ENCODE measurements at regions not wholly inside any gene's neighbourhood (a gene's known extent, or its start where the extent isn't known, plus 50 kb on each side); places are given as distances from the start of the nearest gene placed in this dataset.

DNA sequence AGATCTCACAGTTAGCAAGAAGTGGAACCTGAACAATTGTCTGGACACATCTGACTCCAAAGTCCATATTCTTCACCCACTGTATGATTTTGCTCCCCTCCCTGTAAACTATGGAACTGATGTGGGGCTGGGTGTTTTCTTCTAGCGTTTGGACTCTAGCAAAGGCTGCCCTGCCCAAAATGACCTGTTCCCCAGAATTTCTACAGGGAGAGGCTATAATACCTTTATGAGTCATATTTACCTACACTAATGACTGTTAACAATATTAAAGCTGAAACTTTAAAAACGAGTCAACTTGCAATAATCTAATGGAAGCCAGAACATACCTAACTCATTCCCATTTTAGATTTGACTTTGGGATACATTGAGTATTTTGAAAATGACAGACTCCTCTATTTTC lies 531.2 kb upstream of the CFAP20DC start:
- DNase-seq (ENCODE audit: low spot score) = no peak

DNA sequence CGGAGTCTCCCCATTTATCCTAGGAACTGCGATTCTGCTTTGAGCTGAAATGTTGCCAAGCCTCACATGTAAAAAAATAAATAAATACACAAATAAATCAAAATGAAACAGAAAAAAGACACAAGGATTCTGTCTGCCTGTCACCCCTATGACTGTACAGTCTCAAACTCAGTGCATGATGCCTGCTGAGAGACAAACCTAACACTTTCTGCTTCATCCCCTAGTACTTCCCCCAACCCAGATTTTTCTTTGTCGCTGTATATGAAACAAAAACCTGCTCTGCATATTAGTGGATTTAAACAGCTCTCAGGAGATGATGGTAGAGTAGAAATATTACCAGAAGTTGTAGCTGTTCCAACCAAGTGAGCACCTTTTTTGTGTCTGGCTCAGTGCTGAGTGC lies 530.7 kb upstream of the CFAP20DC start:
- no peak for DNase-seq (ENCODE audit: low spot score)

DNA sequence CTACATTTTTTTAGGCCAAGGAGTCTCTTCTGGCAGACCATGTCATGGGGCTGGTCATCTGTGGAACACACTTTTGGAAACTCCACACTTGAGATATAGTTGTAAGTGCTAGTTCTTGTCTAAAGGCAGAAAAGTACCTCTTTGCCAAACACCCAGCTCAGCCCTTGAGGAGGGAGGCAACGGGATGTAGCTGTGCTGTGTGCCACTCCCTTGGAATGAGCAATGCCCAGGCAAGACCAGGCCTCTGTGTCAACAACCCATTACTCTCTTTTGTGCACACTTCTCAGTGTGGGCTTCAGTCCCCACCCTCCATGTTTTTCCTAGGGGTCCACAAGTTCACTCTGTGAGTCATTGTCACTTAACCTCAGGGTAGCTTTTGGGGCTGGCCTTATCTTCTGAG lies 528.3 kb upstream of the CFAP20DC start:
- DNase-seq (ENCODE audit: low spot score) = no peak

DNA sequence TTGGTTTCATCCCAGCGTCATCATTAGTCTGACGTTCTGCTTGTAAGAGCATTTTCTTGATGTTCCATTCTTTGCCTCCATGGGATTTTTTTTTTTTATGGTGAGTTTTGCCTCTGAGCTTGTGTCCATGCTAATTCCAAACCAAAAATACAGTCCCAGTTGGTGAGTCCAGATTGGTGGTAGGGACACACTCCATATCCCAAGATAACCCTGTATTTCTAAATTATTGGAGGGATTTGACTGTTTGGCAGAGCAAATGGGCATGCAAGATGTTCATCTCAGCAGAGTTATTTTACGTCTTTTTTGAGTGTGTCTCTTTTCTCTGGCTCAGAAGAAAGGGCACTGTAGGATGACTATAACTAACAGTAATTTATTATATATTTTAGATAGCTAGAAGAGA lies 526.8 kb upstream of the CFAP20DC start:
- no peak for DNase-seq (ENCODE audit: low spot score)

DNA sequence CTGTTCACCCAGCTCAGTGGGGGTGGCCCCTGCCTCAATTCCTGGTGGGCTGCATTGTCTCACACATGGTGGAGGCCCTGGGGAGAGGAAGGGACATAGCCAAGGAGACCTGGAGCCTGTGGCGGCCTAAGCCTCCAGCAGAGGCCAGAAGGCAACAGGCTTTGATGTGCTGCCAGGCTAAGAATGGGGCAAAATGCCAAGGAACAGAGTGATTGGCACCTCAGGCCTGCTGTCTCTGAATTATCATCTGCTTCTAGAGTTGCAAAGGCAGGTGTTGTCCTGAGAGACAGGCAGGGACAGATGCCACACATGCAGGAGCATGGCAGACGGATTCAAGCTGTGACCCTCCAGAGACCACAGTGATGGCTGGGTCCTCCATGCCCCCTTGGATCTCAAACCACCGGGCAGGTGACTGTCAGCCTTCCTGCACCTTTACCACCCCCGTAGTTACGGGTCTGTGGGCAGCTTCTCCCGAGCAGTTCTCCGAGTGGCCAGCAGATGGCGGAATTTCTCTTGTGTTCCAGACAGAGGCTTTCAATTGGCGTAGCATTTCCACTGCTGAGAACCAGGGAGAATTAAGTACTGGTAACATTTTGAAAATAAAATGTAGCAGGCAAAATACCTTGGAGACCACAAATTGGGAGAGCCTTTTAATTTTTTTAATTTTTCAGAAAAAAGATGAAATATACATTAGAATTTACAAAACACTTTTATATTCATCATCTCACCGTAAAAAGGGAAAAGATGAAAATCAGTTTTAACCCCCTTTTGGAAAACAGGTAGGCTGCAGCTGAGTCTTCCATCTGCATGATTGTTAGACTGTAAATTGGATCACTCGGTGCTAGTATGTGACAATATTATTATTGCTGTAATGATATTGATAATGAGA lies 525.5 kb upstream of the CFAP20DC start:
- peak; percentile 88 for DNase-seq (ENCODE audit: low spot score)

DNA sequence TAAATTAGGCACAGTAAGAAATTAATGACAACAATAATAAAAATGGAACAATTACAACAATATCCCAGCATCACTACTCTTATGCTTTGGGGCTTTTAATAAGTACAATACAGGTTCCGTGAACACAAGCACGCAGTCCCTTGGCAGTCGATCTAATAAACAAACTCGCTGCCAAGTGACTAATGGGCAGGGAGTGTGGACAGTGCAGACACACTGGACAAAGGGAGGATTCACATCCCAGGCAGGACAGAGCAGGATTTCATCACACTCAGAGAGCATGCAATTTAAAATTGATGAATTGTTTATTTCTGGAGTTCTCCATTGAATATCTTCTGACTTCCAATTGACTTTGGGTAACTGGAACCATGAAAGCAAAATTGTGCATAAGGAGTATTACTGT lies 524.1 kb upstream of the CFAP20DC start:
- DNase-seq (ENCODE audit: low spot score) = no peak

DNA sequence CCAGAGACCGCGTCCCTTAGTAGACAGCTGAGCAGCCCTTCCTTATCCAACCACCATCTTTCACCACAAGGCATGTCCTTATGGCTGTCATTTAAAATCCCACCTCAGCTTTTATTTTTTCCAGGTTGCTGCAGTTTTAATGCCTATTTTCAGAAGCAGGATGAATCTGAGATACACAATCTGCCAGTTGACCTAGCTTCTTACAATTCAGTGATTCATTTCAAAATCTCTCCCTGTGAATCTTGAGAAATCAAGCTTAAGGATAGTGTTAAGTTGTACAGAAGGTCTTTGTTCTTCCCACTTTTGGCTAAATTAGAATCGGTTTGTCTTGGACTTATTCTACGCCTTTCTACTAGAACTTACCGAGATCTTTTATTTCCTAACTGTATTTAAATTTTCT lies 522.3 kb upstream of the CFAP20DC start:
- no peak for DNase-seq (ENCODE audit: low spot score)

DNA sequence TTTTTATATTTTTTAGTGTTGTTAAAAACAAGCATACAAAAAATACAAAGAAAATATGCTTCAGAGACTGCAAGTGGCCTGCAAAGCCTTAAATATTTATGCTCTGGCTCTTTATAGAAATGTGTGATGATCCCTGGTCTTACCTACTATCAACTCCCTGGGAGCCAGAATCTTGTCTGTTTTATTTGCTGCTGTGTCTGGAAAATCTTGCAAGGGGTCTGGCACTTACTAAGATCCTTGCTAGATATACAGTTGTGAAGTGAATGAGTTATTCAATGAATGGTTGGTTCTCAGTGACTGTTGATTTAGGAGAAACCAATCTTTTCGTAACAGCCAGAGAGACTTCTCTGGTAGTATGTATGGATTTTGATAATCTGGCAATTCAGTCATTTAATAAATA lies 521.0 kb upstream of the CFAP20DC start:
- no peak for DNase-seq (ENCODE audit: low spot score)

DNA sequence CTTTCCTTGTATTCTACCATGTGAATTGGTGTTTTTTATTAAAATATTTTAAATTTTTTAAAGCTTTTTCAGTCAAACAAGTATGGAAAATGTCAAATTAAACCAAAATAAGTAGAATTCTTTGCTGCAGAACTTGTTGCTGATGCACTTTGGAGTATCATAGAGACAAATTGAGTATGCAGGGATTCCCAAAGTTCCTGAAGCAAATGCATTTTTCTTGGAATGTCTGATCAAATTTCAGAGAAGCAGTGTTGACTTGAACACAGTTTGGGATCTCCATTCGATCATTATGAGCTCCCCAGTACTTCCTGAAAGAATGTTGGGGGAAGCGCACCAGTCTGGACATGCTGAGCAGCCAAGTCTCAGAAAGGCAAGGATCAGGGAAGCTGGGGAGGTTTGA lies 517.8 kb upstream of the CFAP20DC start:
- no peak for DNase-seq (ENCODE audit: low spot score)

DNA sequence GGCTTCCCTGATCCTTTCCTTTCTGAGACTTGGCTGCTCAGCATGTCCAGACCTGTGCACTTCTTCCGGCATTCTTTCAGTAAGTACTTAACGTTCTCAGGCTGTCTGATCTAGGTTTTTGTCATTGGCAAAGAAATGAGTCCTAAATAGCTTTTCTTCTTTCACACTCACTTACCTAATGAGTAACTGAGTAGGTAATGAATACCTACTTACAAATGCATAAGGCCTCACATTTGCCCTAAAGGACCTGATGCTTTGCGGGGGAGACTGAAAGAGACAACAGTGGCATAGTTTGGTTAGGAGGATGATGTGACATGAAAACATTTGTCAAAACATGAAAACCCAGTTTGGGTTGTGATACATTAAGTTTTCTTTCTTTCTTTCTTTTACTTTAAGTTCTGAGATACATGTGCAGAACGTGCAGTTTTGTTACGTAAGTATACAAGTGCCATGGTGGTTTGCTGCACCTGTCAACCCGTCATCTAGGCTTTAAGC lies 516.7 kb upstream of the CFAP20DC start:
- no peak for DNase-seq (ENCODE audit: low spot score)

DNA sequence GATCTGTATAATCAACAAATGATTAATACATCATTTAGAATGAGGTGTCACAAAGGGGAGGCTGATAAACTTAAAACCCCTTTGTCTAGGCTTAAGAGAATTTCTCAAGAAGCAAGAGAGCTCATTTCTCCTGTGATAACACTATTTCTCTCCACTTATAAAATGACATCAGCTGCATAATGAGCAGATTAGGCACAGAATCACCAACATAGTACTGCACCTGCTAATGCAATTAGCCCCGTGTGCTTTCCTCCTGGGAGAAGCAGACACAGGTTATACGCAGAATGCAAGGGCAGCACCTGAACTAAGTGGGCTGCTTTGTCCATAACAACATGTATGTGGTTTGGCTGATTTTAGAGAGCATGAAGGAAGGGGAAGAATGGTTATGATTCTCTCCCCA lies 515.3 kb upstream of the CFAP20DC start:
- DNase-seq (ENCODE audit: low spot score) = no peak

DNA sequence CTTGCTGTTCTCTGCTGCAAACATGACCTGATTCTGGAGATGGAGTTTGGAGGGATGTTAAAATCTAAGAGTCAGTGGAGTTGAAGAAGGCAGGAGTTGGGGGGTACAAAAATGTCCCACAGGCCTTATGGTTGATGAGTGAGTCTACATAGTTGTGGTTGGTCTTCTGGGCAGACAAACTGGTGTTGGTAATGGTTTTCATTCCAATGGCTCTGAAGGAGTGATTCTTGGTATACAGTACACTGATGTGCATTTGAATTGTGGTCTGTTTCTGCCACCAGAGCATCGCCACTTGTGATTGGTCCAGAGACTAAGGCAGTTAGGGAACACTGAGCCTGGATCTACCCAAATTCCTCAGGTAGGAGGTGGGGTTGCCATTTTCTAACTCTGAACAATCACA lies 514.1 kb upstream of the CFAP20DC start:
- DNase-seq (ENCODE audit: low spot score) = no peak

DNA sequence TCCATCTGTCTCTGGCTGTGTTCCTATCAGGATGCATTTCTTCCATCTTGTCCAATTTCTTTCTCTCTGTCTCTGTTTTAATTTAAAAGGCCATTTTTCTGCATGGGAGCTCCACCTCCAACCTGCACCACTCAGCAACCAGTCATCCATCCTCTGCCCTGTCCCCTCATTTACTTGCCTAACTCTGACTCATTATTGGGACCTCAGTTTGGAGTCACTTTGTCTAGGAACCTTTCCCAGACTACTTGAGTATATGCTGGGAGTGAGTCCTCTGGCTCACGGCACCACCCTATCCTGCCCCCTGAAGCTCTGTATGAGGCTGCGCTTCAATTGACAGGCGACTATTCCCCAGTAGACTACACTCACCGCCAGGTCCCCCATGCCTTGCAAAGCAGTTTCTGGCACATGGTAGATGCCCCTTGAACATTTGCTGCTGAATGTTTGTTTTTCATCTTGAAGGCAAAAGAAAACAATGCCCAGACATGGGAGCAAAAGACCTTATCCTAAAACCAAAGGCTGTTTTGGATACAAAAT lies 513.3 kb upstream of the CFAP20DC start:
- DNase-seq (ENCODE audit: low spot score) = no peak

DNA sequence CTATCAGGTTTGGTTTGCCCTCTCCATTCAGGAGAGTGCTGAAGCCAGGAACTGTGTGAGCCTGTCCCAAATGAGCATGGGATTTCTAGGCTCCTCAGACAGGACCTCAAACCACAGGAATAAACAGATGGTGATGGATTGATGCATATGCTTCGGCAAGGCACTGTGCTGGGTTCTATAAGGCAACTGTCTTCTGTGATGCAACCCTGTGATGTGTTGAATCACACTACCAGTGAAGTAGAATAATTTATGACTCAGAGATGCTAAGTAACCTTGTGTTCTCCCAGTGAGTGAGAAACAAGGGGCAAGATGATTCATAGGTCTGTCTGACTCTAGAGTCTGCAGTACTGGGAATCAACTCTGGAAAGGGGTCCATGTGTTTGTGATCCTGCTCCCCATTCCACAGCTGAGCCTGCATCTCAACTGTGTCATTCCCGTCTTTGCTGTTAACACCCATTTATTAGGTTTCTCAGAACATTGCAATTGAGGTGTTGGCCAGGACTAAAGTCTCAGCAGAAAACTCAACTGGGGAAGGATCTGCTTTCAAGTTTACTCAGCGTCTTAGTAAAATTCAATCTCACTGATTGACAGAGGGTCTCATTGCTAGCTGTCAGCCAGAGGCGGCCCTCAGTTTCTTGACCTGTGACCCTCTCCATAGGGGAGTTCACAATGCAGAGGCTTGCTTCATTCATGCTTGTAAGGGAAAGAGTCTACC lies 510.1 kb upstream of the CFAP20DC start:
- no peak for DNase-seq (ENCODE audit: low spot score)

DNA sequence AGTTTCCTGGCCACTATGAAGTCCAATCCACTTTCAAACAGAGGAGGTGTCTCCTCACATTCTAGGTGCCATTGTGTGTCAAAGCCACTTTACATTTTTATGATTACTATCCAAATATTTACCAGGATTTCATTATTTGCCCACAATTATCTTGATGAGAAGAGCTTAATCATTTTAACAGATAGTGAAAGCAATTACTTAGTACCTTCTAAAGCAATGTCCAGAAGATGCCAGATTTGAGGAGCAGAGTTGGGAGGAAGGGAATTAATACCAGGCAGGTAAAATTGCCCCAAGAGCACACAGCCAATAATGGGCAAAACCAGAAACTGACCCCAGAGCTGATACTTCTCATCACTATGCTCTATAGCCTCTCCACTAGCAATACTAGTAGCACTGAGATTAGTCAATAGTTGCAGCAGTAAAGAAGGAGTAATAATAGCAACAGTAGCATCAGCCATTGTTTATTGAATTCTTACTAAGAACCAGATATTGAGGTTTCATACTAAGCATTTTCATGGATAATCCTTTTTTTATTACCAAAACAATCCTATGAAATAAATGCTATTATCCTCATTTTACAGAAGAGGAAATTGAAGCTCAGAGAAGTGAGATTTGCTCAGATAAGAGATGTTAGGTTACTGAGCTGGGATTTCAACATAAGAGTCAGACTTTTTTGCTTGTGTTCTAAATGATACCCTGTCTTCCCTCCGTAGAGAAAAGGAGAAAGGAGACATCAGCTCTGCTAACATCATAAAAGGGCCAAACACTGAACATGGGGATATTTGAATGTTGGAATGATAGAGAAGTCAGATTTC lies 509.3 kb upstream of the CFAP20DC start:
- DNase-seq (ENCODE audit: low spot score) = no peak

DNA sequence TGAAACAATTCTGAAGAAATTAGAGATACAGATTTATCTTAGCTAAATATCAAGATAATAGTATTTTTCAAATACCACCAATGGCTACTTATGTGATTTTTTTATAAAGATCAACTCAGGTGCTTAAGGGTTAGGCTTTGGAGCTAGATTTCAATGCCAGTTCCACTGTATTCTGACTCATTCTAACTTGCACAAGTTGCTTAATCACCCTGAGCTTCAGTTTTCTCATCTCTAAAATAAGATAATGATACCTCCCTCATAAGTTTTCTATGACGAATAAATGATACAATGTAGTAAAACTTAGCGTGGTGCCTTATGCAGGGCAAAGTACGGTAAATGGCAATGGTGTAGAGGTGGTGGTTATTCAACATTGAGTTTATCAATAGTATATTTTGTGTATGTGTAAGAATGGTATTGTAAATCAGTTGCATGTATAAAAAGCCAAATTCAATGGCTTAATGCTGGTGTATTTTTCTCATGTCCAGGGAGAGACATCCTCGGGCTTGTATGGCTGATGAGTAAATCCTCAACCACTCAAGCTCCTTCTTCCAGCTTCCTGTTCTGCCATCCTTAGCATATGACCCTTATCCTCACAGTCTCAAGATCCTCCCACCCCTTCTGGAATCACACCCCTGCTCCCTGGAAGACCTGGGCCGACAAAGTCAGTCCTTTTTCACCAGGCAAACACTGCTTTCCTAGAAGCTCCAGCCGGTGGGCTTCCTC lies 505.9 kb upstream of the CFAP20DC start:
- no peak for DNase-seq (ENCODE audit: low spot score)

DNA sequence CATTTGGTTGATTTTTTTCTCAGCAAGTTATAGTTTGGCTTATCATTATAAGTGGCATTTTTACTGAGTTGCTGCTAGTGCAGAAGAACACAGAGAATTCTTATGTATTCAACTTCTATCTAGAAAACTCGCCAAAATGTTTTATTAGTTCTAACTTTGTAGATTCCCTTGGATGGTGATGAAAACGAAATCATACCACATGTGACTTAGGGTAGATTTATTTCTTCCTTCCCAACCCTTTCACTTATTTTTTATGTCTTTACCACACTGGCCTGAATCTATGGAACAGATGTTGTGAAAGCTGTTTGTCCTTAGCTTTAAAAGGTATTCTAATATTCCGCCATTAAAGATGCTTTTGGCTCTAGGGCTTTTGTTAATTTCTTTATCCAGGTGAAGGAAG lies 503.3 kb upstream of the CFAP20DC start:
- DNase-seq (ENCODE audit: low spot score) = no peak

DNA sequence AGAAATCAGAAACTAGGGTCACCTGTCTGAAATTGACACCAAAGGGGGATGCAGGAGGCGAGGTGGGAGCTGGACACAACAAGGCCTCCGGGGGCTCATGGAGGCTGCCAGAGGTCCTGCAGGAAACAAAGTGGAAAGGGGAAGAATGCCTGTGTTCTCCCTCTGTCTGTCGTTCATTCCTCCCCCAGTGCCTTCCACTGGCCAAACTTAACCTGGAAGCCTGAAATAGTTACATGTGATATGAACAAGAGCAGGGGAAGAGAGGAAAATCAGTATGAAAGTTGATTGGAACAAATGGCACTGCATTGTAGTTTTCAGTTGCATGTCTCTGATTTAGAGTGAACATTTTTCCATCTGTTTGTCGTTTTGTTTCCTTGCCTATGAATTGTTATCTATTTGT lies 502.0 kb upstream of the CFAP20DC start:
- no peak for DNase-seq (ENCODE audit: low spot score)

DNA sequence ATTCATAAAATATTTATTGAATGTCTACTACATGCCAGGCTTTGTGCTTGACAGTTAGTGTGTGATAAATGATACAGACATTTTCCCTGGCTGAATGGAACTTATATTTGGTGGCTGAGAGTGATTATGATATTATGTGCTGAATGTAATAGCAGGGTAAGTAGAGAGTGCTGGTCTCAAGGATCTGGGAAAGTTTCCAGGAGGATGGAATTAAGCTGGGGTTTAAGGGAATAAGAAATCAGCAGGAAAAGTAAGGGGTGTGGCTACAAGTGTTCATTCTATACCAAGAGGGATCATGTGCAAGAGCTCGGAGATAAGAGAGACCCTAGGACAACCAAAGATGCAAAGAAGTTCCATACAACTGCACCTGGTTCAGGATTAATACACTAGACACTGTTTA lies 500.1 kb upstream of the CFAP20DC start:
- DNase-seq (ENCODE audit: low spot score) = no peak

DNA sequence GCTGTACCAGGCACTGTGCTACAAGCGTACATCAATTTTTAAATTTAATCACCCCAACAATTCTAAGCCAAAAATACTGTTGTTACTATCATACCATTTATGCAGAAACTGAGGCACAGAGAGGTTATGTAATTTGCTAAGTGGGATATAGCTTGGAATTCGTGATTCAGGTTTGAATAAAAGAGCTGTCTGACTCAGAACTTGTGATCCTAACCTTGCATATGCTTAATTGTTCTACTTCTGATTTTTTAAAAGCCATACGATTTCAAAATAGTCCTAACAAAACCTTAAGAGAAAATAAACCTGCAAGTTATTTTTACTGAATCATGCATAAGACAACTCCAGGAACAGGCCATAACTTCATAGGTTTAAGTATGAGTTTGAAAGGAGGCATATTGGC lies 498.0 kb upstream of the CFAP20DC start:
- DNase-seq (ENCODE audit: low spot score) = no peak

DNA sequence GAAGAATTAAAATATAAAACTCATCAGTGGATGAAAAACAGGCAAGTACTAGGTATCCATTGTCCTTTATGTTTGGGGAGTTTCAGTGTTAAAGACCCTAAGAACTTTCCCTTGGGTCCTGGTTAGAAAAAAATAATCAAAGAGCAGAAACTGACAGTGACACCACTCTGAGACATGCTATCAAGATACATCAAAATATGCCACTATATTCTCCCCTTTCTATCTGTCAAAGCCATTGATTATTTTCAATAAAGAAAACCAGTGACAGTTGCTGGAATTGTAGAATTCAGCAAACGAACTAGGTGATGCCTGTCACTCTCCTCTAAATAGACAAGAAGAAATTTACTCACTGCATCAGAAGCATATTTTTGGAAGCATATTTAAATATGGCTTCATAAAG lies 496.7 kb upstream of the CFAP20DC start:
- DNase-seq (ENCODE audit: low spot score) = no peak

DNA sequence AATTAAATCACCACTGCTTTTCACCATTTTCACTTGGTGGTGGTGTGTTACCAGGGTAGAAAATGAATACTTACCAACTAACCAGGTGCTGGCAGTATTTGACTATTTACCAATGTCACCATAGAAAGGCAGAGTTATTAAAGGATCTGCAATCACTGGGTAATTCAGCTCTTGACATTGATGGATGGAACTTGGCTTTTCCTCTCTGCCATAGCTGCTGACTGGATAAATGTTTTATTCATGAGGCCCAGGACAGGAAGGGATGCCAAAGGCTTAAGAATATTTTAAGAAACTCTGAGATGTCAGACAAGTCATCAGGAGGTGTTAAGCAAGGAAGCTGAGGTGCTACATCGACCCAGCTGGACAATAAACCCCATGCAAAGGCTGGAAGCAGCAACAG lies 495.5 kb upstream of the CFAP20DC start:
- DNase-seq (ENCODE audit: low spot score) = no peak

All from ecto neural progenitor cell (in vitro differentiated cells).